Spinal cord (tissue), 9 donors: ENCODE measurements at regions not wholly inside any gene's neighbourhood (a gene's known extent, or its start where the extent isn't known, plus 50 kb on each side); places are given as distances from the start of the nearest gene placed in this dataset.
A peak's percentile ranks its signal among the peaks of the same experiment; 100 is the strongest.

Experiments used
- DNase-seq, 6 donors: peaks; one replicate each; pipeline versions ENCODE4 v3.0.0 to v3.0.0-alpha.2; 2013 to 2015; ENCODE audit warnings: low spot score in 6 of 6, low read depth in 4 of 6
- H3K27ac ChIP-seq: one replicate; pipeline ENCODE4 v1.5.1; 2013; ENCODE audit warnings: low read depth, low read length, control low read depth
- H3K27me3 ChIP-seq: one replicate; pipeline ENCODE4 v1.6.1; 2013; ENCODE audit warnings: low read length; ENCODE audit not compliant: control insufficient read depth, insufficient read depth
- H3K36me3 ChIP-seq: one replicate; pipeline ENCODE4 v1.6.1; 2013; ENCODE audit warnings: low read length; ENCODE audit not compliant: control insufficient read depth, insufficient read depth
- H3K4me1 ChIP-seq: one replicate; pipeline ENCODE4 v1.6.1; 2013; ENCODE audit warnings: low read length; ENCODE audit not compliant: control insufficient read depth, insufficient read depth
- H3K4me3 ChIP-seq: one replicate; pipeline ENCODE4 v1.5.1; 2013; ENCODE audit warnings: low read depth, low read length, control low read depth
- H3K9me3 ChIP-seq: one replicate; pipeline ENCODE4 v1.6.1; 2013; ENCODE audit warnings: low read length; ENCODE audit not compliant: control insufficient read depth, insufficient read depth
- WGBS: methylation state at CpG from one replicate; pipeline ENCODE4 v1.1.5; 2013; ENCODE audit warnings: missing lambda C conversion rate; ENCODE audit not compliant: insufficient coverage; 5-methylcytosine and 5-hydroxymethylcytosine counted together
- donor health status: healthy.

- WGBS = no CpG with 5 or more reads among the region's 2 CpGs
Observed at GRCh38 chr20:22914291-22914690, 120.8 kb upstream of the SSTR4 start.

DNA sequence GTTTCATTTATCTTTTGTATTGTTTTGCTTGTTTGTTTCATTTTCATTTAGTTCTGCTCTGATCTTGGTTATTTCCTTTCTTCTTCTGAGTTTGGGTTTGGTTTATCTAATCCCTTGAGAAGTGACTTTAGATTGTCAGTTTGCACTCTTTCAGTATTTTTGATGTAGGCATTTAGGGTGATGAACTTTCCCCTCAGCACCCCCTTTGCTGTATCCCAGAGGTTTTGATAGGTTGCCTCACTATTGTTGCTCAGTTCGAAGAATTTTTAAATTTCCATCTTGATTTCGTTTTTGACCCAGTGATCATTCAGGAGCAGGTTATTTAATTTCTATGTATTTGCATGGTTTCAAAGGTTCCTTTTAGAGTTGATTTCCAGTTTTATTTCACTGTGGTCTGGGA is 119.6 kb upstream of the SSTR4 start:
- Histone ChIP-seq H3K27ac (no peak overlapping the region), H3K9me3 (no peaks in the 10 kb centered on the region), H3K4me1 (no peaks in the 10 kb centered on the region), H3K36me3 (no peaks in the 10 kb centered on the region), H3K27me3 (no peaks in the 10 kb centered on the region), H3K4me3 (no peak overlapping the region)
- DNase-seq = no peak
- WGBS = 100% methylated on average over 2 of the region's 2 CpGs

More at GRCh38 chr20:22914291-22914690, 120.8 kb upstream of the SSTR4 start:
- Histone ChIP-seq H3K27me3 (no peaks in the 10 kb centered on the region), H3K4me3 (no peak overlapping the region), H3K9me3 (no peaks in the 10 kb centered on the region), H3K27ac (no peak overlapping the region), H3K4me1 (no peaks in the 10 kb centered on the region), H3K36me3 (no peaks in the 10 kb centered on the region)
- DNase-seq = no peak

DNA sequence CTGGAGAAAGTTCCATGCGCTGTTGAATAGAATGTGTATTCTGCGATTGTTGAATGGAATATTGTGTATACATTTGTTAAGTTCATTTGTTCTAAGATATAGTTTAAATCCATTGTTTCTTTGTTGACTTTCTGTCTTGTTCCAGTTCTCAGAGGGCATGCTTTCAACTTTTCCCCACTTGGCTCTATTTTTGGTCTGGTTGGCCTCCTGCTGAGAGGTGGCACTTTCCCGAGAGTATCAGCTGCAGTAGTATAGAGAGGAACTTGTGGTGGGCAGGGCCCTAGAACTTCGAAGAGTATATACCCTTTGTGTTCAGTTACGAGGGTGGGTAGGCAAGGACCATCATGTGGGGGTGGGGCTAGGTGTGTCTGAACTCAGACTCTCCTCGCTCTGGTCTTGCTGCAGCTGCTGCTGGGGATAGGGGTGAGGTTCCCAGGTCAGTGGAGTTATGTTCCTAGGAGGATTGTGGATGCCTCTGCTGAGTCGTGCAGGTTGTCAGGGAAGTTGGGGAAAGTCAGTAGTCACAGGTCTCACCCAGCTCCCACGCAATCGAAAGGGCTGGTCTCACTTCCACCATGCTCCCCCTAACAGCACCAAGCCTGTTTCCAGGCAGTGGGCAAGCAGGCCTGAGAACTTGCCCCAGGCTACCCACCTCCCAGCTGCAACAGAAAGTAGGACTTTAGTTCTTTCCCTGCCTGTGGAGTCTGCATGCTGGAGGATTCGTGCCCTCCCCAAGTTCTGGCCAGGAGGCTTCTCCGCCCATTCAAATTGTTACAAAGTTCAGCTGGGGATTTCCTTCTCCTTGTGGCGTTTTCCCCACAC is 118.9 kb upstream of the SSTR4 start:
- H3K4me1 ChIP-seq = no peaks in the 10 kb centered on the region
- DNase-seq = no peak
- no peaks in the 10 kb centered on the region for H3K27me3 ChIP-seq
- H3K27ac ChIP-seq = no peak overlapping the region
- WGBS = 96% methylated on average over 9 of the region's 12 CpGs
- H3K9me3 ChIP-seq = no peaks in the 10 kb centered on the region
- H3K36me3 ChIP-seq = no peaks in the 10 kb centered on the region
- H3K4me3 ChIP-seq = no peak overlapping the region

DNA sequence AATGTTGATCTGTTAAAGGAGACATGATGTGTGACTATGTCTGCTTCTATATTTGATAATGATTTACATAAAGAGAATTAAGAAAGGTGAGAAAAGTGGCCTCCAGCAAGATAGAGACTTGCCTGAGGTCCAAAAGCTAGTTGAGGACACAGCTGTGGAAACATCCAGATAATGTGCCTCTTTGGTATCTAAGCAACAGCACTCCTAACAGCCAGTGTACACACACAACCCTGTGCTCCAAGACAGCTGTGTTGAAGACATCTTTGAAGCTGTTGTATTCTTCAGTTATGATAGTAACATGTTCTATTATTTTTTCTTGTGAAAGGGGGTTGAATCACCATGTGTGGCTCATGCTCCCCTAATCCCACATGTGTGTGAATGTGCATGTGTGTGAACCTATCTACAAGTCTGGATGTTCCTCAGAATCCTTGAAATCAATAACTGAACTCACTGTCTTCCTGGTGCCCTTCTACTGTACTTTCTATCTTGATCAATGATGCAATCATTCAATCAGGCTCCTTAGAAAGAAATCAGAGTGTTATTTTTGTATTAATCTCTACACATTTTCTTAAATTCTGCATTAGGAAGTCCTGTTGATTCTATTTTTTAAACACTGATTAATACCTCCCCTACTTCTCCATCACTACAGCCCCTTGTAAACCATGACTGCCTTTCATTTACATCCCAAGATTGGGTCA is 116.7 kb upstream of the SSTR4 start:
- H3K9me3 ChIP-seq = no peaks in the 10 kb centered on the region
- no peak overlapping the region for H3K27ac ChIP-seq
- no peaks in the 10 kb centered on the region for H3K27me3 ChIP-seq
- H3K4me3 ChIP-seq = no peak overlapping the region
- DNase-seq = peak in 1 of 6 donors; percentile 23
- H3K4me1 ChIP-seq = no peaks in the 10 kb centered on the region
- no peaks in the 10 kb centered on the region for H3K36me3 ChIP-seq

DNA sequence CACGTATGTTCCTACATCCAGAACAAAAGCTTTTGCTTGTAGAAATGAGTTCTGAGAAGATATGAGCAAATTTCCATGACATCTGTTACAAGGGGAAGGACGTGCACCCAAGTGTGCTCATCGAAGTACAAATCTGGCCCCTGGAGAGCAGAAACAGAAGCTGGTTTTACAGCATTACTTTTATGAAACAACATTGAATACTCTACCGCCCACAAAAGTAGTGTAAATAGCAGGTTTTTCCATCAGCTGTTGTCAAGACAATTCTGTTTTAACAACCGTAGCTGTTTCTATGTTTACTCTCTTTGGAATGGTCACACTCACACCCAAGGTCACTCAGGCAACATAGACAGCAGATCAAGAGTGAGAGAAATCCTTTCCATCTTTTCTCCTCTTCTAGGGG is 114.2 kb upstream of the SSTR4 start:
- H3K36me3 ChIP-seq = no peaks in the 10 kb centered on the region
- no peak overlapping the region for H3K27ac ChIP-seq
- H3K4me1 ChIP-seq = no peaks in the 10 kb centered on the region
- H3K4me3 ChIP-seq = no peak overlapping the region
- H3K27me3 ChIP-seq = no peaks in the 10 kb centered on the region
- WGBS = 63% methylated on average over 5 of the region's 5 CpGs
- DNase-seq = no peak
- H3K9me3 ChIP-seq = no peaks in the 10 kb centered on the region

DNA sequence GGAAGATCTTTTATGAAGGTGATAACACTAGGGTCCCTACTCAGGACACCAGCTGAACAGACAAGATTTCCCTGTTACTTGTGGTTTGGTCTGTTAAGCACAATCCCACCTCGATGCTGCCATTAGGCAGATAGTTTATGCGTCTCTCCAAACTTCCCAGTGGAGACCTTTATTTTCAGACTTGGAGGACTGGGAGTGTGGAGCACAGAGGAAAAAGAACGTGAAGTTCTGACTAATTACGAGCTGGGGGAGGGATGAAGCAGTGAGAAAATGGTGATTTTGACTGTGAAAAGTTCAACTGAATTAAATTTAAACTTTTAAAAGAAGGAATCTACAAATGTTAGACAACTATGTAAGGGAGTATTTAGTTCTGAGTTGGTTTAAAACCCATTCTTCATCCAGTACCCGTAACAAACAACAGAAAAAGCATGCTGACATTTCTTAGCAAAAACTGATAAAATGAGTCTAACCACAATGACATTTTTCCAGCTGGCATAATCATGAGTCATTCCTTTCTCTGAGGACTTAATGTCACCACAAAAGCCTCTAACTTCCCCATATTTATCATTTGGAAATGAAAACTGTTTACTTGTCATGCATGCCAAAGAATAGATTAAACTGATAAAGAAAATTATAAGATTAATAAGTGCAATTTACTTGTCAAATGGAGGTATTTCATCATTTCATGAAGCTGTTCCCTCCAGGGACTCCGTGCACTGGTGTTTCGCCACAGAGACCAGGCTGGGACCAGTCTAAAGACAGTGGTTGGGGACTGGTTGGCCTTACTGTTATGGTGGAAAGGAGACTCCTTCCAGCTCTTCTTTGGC is 113.3 kb upstream of the SSTR4 start:
- no peaks in the 10 kb centered on the region for H3K27me3 ChIP-seq
- WGBS = 79% methylated on average over 2 of the region's 7 CpGs
- H3K9me3 ChIP-seq = no peaks in the 10 kb centered on the region
- no peak for DNase-seq
- no peaks in the 10 kb centered on the region for H3K4me1 ChIP-seq
- H3K36me3 ChIP-seq = no peaks in the 10 kb centered on the region
- H3K27ac ChIP-seq = no peak overlapping the region
- H3K4me3 ChIP-seq = no peak overlapping the region

GRCh38 chr20:22922987-22923386 is 112.1 kb upstream of the SSTR4 start:
- Histone ChIP-seq H3K36me3 (no peaks in the 10 kb centered on the region), H3K9me3 (no peaks in the 10 kb centered on the region), H3K27ac (no peak overlapping the region), H3K4me1 (no peaks in the 10 kb centered on the region), H3K27me3 (no peaks in the 10 kb centered on the region), H3K4me3 (no peak overlapping the region)
- DNase-seq = no peak
- WGBS = 100% methylated on average over 1 of the region's 2 CpGs

- Histone ChIP-seq H3K27ac (no peak overlapping the region), H3K36me3 (no peaks in the 10 kb centered on the region), H3K27me3 (no peaks in the 10 kb centered on the region), H3K9me3 (no peaks in the 10 kb centered on the region), H3K4me3 (no peak overlapping the region), H3K4me1 (no peaks in the 10 kb centered on the region)
- 75% methylated on average over 4 of the region's 4 CpGs for WGBS
- no peak for DNase-seq
Observed at GRCh38 chr20:22924046-22924737, 110.9 kb upstream of the SSTR4 start.

DNA sequence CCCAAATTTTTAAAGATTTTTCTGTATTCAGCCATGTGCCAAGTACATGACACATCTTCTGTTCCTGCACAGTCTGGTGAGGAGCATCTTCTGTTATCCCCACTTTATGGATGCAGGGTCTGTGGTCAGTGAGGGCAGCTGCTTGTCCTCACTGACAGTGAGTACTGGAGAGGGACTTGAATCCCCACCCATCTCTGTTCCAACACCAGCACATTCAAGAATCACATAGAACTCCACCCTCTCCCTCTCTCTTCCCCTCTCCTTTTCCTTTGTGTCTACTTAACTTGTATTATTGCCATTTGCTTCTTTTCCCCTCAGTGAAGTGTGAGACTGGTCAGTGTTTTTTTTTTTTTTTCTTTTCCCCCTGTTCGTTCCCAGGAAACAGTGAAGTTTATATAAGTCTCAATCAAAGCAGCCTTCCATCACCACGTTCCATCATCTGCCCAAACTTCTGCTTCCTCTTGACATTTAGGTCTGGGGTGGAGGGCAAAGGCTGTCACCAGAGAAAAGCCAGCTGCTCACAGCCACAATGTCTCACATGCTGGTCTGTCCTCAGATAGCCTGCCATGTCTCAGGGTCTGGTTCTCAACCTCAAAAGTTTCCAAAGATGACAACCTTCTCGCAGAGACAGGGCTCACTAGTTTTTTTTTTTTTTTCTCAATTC is 110.0 kb upstream of the SSTR4 start:
- no peaks in the 10 kb centered on the region for H3K4me1 ChIP-seq
- H3K27me3 ChIP-seq = no peaks in the 10 kb centered on the region
- WGBS = 100% methylated on average over 1 of the region's 3 CpGs
- DNase-seq = no peak
- H3K4me3 ChIP-seq = no peak overlapping the region
- H3K36me3 ChIP-seq = no peaks in the 10 kb centered on the region
- no peaks in the 10 kb centered on the region for H3K9me3 ChIP-seq
- no peak overlapping the region for H3K27ac ChIP-seq
